ENCODE measurements at regions not wholly inside any gene's neighbourhood (a gene's known extent, or its start where the extent isn't known, plus 50 kb on each side); places are given as distances from the start of the nearest gene placed in this dataset.

- no peak overlapping the region for H3K27ac ChIP-seq
- no peak for DNase-seq
- H3K9me3 ChIP-seq (ENCODE audit: severe bottlenecking) = peaks cover 22% of the 10 kb centered on the region
- H3K36me3 ChIP-seq = no peaks in the 10 kb centered on the region
- no peak overlapping the region for H3K4me3 ChIP-seq (ENCODE audit: low read depth, low read length)
- H3K27me3 ChIP-seq (ENCODE audit: insufficient read depth, low read depth, severe bottlenecking) = peaks cover 88% of the 10 kb centered on the region
- TF ChIP-seq CTCF (IDR thresholded peaks at IDR 0.05; ENCODE audit: low read depth, low read length) = no peak
Observed at GRCh38 chr6:28802417-28803336, 121.1 kb downstream of the TRIM27 start.

- H3K27me3 ChIP-seq (ENCODE audit: insufficient read depth, low read depth, severe bottlenecking) = peaks cover 90% of the 10 kb centered on the region
- H3K36me3 ChIP-seq = no peaks in the 10 kb centered on the region; the same call in 1 of the 2 replicates
- TF ChIP-seq CTCF (IDR thresholded peaks at IDR 0.05; ENCODE audit: low read depth, low read length) = no peak
- DNase-seq = no peak
- H3K9me3 ChIP-seq (ENCODE audit: severe bottlenecking) = peaks cover 22% of the 10 kb centered on the region
- H3K27ac ChIP-seq = no peak overlapping the region
- H3K4me3 ChIP-seq (ENCODE audit: low read depth, low read length) = no peak overlapping the region
Observed at GRCh38 chr6:28803337-28803709, 120.5 kb downstream of the TRIM27 start.

- H3K9me3 ChIP-seq (ENCODE audit: severe bottlenecking) = peaks cover 36% of the 10 kb centered on the region
- H3K36me3 ChIP-seq = no peaks in the 10 kb centered on the region; the same call in 1 of the 2 replicates
- no peak for TF ChIP-seq CTCF (IDR thresholded peaks at IDR 0.05; ENCODE audit: low read depth, low read length)
- peaks cover 99% of the 10 kb centered on the region for H3K27me3 ChIP-seq (ENCODE audit: insufficient read depth, low read depth, severe bottlenecking)
- H3K4me3 ChIP-seq (ENCODE audit: low read depth, low read length) = 0 out of 2 replicates have a peak overlapping the region, but pooled peaks have one; percentile 0
- no peak overlapping the region for H3K27ac ChIP-seq
- peak; percentile 31 for DNase-seq
Observed at GRCh38 chr6:28807682-28808280, 116.0 kb downstream of the TRIM27 start.

- Histone ChIP-seq H3K9me3 (ENCODE audit: severe bottlenecking) (peaks cover 39% of the 10 kb centered on the region), H3K27ac (no peak overlapping the region), H3K4me3 (ENCODE audit: low read depth, low read length) (no peak overlapping the region), H3K27me3 (ENCODE audit: insufficient read depth, low read depth, severe bottlenecking) (peaks cover 99% of the 10 kb centered on the region), H3K36me3 (no peaks in the 10 kb centered on the region; the same call in 1 of the 2 replicates)
- no peak for DNase-seq
- TF ChIP-seq CTCF (IDR thresholded peaks at IDR 0.05; ENCODE audit: low read depth, low read length) = no peak
Observed at GRCh38 chr6:28808383-28808782, 115.4 kb downstream of the TRIM27 start.

- Histone ChIP-seq H3K36me3 (no peaks in the 10 kb centered on the region; the same call in 1 of the 2 replicates), H3K9me3 (ENCODE audit: severe bottlenecking) (peaks cover 47% of the 10 kb centered on the region), H3K4me3 (ENCODE audit: low read depth, low read length) (peak overlapping the region; percentile 1; the same call in 1 of the 2 replicates), H3K27me3 (ENCODE audit: insufficient read depth, low read depth, severe bottlenecking) (peaks cover 99% of the 10 kb centered on the region), H3K27ac (no peak overlapping the region)
- DNase-seq = no peak
- TF ChIP-seq CTCF (IDR thresholded peaks at IDR 0.05; ENCODE audit: low read depth, low read length) = no peak
Observed at GRCh38 chr6:28809947-28810658, 113.7 kb downstream of the TRIM27 start.
